AG04450 (cell line): ENCODE measurements at regions not wholly inside any gene's neighbourhood (a gene's known extent, or its start where the extent isn't known, plus 50 kb on each side); places are given as distances from the start of the nearest gene placed in this dataset.
A peak's percentile ranks its signal among the peaks of the same experiment; 100 is the strongest.

Source experiments
- CTCF ChIA-PET: fragments of 300-600, 350-600 bp; formaldehyde crosslinking; extraction: SDS; loops from one replicate; lab custom pipeline; 2022; ENCODE audit warnings: antibody characterized with exemption, inconsistent platforms; lab: Charles Lee
- POLR2A ChIA-PET: fragments of 350-600 bp; formaldehyde crosslinking; extraction: SDS; loops from one replicate; lab custom pipeline; 2021; ENCODE audit warnings: antibody characterized with exemption, inconsistent platforms; lab: Yijun Ruan, JAX
- DNase-seq: peaks from one replicate; pipeline ENCODE4 v3.0.0-alpha.2; 2011; ENCODE audit warnings: low read depth, low spot score
- H3K27ac ChIP-seq: one replicate; pipeline ENCODE4 v1.5.1; 2012; ENCODE audit warnings: low read depth, low read length, control low read depth
- H3K27me3 ChIP-seq: one replicate; pipeline ENCODE4 v1.6.0; 2012; ENCODE audit warnings: low read length; ENCODE audit not compliant: control insufficient read depth, insufficient read depth
- H3K4me3 ChIP-seq: 2 replicates; pipeline ENCODE4 v1.5.1; 2011; ENCODE audit warnings: mild to moderate bottlenecking, low read depth, low read length, control low read depth
- H3K9me3 ChIP-seq: 2 replicates; pipeline ENCODE4 v1.5.1; 2012; ENCODE audit warnings: low read length; ENCODE audit not compliant: control insufficient read depth, insufficient read depth
- TF ChIP-seq, protein P1 (sequence below): IDR thresholded peaks from 2 replicates; pipeline ENCODE4 v1.5.1; 2011; ENCODE audit warnings: low read depth, low read length, control low read depth, inconsistent platforms

DNA sequence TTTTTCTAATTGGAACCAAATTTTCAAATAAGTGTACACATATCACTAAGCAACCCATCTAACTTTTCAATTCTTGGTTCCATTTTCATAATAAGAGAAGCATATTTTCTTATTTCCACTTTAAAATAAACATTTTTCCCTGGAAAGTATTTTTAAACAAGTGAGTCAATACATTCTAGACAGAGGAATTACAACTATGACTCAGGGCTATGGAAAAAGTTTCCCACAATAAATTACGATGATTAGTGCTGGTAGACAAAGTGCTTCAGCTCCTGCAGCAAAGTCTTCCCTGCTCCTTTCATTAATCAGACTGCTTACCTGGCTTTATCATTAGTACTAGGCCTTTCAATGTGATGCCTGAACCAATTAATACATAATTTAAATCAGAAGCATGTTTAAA, 322.5 kb downstream of the HACE1 start:
- TF ChIP-seq, protein P1, sequence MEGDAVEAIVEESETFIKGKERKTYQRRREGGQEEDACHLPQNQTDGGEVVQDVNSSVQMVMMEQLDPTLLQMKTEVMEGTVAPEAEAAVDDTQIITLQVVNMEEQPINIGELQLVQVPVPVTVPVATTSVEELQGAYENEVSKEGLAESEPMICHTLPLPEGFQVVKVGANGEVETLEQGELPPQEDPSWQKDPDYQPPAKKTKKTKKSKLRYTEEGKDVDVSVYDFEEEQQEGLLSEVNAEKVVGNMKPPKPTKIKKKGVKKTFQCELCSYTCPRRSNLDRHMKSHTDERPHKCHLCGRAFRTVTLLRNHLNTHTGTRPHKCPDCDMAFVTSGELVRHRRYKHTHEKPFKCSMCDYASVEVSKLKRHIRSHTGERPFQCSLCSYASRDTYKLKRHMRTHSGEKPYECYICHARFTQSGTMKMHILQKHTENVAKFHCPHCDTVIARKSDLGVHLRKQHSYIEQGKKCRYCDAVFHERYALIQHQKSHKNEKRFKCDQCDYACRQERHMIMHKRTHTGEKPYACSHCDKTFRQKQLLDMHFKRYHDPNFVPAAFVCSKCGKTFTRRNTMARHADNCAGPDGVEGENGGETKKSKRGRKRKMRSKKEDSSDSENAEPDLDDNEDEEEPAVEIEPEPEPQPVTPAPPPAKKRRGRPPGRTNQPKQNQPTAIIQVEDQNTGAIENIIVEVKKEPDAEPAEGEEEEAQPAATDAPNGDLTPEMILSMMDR, result no peak
- POLR2A ChIA-PET, result no interaction called here
- CTCF ChIA-PET, result interaction anchor here (5.0 kb wide), 1 partner anchor 10 kb away, joined by 40 read pairs; no protein-coding TSS in a partner anchor

GRCh38 chr6:104532462-104532861, 327.3 kb downstream of the HACE1 start:
- TF ChIP-seq, protein P1, result no peak
- DNase-seq, result no peak
- ChIA-PET POLR2A (no interaction called here), CTCF (no interaction called here)
- H3K4me3 ChIP-seq, result no peak overlapping the region
- H3K27ac ChIP-seq, result no peak overlapping the region
- H3K27me3 ChIP-seq, result no peaks in the 10 kb centered on the region
- H3K9me3 ChIP-seq, result no peaks in the 10 kb centered on the region

More for the DNA sequence above, 322.5 kb downstream of the HACE1 start:
- Histone ChIP-seq H3K9me3 (no peaks in the 10 kb centered on the region), H3K27ac (no peak overlapping the region), H3K4me3 (no peak overlapping the region), H3K27me3 (no peaks in the 10 kb centered on the region)
- peak; percentile 32 for DNase-seq

DNA sequence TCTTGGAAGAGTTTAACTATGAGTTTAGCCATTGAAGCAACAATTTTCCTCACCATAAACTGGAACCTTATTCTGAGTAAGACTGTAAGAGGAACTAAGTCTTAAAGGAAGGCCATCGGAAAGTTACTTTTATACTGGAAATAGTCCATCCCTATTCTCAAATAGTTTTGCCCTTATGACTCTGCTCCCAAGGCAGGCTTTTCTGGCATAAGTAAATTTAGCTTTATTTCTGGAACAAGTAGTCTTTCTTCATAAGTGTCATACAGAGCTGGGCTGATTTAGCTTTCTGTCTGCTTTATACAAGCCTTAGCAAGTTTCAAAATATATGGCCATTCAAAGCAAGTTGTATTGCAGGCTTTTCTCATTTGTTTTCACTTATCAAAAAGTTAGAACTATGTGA, 328.1 kb downstream of the HACE1 start:
- H3K27ac ChIP-seq, result no peak overlapping the region
- no peak overlapping the region for H3K4me3 ChIP-seq
- CTCF ChIA-PET, result no interaction called here
- DNase-seq, result no peak
- TF ChIP-seq, protein P1, result no peak
- H3K9me3 ChIP-seq, result no peaks in the 10 kb centered on the region
- no peaks in the 10 kb centered on the region for H3K27me3 ChIP-seq
- POLR2A ChIA-PET, result no interaction called here

DNA sequence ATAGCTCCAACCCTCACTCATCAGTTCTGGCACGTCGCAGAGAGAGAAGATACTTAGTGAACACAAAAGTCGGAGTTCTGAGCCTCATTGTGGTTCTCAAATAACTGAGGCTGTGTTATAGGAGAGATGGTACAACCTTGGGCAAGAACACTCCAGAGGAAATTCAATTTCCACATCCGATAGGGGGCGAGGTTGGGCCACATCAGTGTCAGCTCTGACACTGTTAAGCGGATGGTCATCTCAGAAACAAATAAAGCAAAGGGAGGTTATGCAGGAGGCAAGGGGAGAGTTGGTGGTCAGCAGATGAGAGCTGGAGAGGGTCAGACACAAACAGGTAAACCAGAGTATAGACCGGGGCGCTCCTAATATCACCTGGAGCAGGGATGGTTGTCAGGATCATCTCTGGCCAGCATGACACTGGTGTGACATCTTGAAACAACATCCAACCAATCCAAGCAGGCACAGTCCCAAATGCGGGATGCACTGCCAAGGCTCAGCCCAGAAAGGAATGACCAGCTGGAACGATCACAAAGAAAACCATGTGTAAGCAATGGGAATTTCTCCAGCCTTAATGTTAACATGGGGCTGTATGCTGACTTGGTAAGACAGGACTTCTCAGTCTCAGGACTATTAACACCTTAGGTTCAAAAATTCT, 331.8 kb downstream of the HACE1 start:
- TF ChIP-seq, protein P1, result peak; percentile 44
- POLR2A ChIA-PET, result no interaction called here
- H3K27me3 ChIP-seq, result no peaks in the 10 kb centered on the region

DNA sequence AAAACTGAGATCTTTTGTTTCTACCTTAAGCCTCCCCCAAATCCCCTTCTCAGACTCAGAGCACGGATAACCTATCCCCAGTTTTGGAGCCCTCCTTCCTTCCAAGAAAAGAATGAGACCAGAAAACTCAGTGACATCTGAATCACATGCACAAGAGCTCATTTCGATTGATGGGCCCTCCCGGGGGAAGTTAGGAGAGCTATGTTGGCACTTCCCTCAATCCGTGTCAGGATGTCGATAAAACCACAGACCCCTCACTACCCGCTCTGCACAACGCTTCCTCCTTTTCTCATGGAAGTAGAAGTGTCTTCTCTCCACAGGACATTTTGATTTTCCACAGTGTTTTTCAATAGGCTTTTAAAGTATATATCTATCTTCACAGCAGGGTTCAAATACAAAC, 332.4 kb downstream of the HACE1 start:
- H3K27ac ChIP-seq, result no peak overlapping the region
- TF ChIP-seq, protein P1, result no peak
- POLR2A ChIA-PET, result no interaction called here
- no peak overlapping the region for H3K4me3 ChIP-seq
- CTCF ChIA-PET, result interaction anchor here (0.8 to 4.7 kb wide), 3 partner anchors 10 to 242 kb away, joined by 3 to 40 read pairs (median 6); no protein-coding TSS in a partner anchor
- H3K9me3 ChIP-seq, result no peaks in the 10 kb centered on the region
- DNase-seq, result no peak
- no peaks in the 10 kb centered on the region for H3K27me3 ChIP-seq

More for the DNA sequence above, 331.8 kb downstream of the HACE1 start:
- H3K4me3 ChIP-seq, result no peak overlapping the region
- no peak for DNase-seq
- no peaks in the 10 kb centered on the region for H3K9me3 ChIP-seq
- H3K27ac ChIP-seq, result no peak overlapping the region
- CTCF ChIA-PET, result interaction anchor here (0.8 to 4.7 kb wide), 2 partner anchors 9 to 128 kb away, joined by 3 to 40 read pairs; no protein-coding TSS in a partner anchor
